Upper lobe of left lung (tissue), 6 donors: ENCODE measurements at regions not wholly inside any gene's neighbourhood (a gene's known extent, or its start where the extent isn't known, plus 50 kb on each side); places are given as distances from the start of the nearest gene placed in this dataset.
A peak's percentile ranks its signal among the peaks of the same experiment; 100 is the strongest.
"Not testable (repeated sequence)": the region's sequence is repeated elsewhere in the genome, so short reads cannot be mapped to it uniquely, and the experiment has no call there.

Source experiments
- ATAC-seq, 2 donors: fragments of 200-7000 bp; cut with Tn5 transposase; one replicate each; pipeline ENCODE4 v1.9.1; 2022; ENCODE audit warnings: mild to moderate bottlenecking in 2 of 2, moderate library complexity in 2 of 2; ENCODE audit not compliant: low FRiP score in 2 of 2
- DNase-seq, 2 donors: peaks; one replicate each; pipeline ENCODE4 v3.0.0-alpha.2; 2019 to 2020
- H3K27ac ChIP-seq, 4 donors: fragments of 200-600 bp; sonication (generic); one replicate each; pipeline ENCODE4 v1.5.1; 2016 to 2019
- H3K27me3 ChIP-seq, 4 donors: fragments of 200-600 bp; sonication (generic); one replicate each; pipeline ENCODE4 v1.5.1; 2017 to 2019
- H3K36me3 ChIP-seq, 4 donors: fragments of 200-600 bp; sonication (generic); one replicate each; pipeline ENCODE4 v1.5.1; 2016 to 2019
- H3K4me1 ChIP-seq, 4 donors: fragments of 200-600 bp; sonication (generic); one replicate each; pipeline ENCODE4 v1.5.1; 2018 to 2019
- H3K4me3 ChIP-seq, 4 donors: fragments of 200-600 bp; sonication (generic); one replicate each; pipeline ENCODE4 v1.5.1; 2017 to 2019; ENCODE audit warnings: mild to moderate bottlenecking in 2 of 4, moderate library complexity in 1 of 4
- H3K9me3 ChIP-seq, 4 donors: fragments of 200-600 bp; sonication (generic); one replicate each; pipeline ENCODE4 v1.5.1; 2018 to 2019
- EP300 ChIP-seq, 4 donors: sonication (generic); formaldehyde crosslinking; IDR thresholded peaks; one replicate each; pipeline ENCODE4 v1.5.1; 2017; ENCODE audit warnings: antibody characterized with exemption in 4 of 4, control low read depth in 2 of 4
- POLR2A ChIP-seq, 4 donors: fragments of 450-650 bp; IDR thresholded peaks; one replicate each; pipeline ENCODE4 v1.5.1; 2016 to 2017; ENCODE audit warnings: antibody characterized with exemption in 4 of 4, mild to moderate bottlenecking in 2 of 4
- POLR2AphosphoS5 ChIP-seq, 2 donors: sonication (generic); formaldehyde crosslinking; IDR thresholded peaks; one replicate each; pipeline ENCODE4 v1.5.1; 2017; ENCODE audit warnings: antibody characterized with exemption in 2 of 2
- WGBS, 2 donors: methylation state at CpG; one replicate each; pipeline ENCODE4 v1.1.5; 2017 to 2018; 5-methylcytosine and 5-hydroxymethylcytosine counted together
- TF ChIP-seq, protein P1 (sequence below), 6 experiments: fragments of 450-650 bp in 4 of 6; fragments of 200-600 bp in 2 of 6; sonication (generic) in 2 of 6; IDR thresholded peaks; one replicate each; pipeline ENCODE4 v1.5.1; 2016 to 2019; ENCODE audit warnings: antibody characterized with exemption in 6 of 6
- donor health status: DM: no; HTN: no; CAD: no; lungs with moderate emphysema.
- donor health status: DM: no; HTN: yes; CAD: no; lungs with severe emphysema.

DNA sequence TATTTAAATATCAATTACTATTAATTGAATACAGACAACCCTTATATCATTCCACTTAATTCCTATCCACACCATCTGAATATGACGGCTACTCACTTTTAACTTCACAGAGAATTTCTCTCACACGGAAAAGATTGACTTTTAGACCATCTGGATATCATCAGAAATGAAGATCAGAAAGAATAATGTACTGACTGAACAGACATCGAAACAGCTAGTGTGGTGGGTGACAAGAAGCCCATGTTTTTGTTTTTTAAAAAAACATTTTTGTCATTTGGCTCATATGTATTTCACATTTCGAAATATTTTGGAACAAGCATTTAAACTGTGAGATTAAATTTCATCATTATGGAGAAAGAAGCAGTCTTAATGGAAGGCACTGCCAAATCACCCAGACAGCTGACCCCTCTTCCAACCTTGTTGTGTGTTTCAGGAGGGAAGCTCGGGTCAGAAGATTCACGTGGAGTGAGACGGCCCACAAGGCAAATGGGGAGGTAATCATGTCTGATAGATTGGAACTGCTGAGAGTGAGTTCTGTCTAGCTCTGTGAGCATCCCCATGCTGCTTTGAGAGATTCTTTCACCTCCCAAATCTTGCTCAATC, 204.2 kb upstream of the RASGEF1B start:
- Histone ChIP-seq H3K9me3 (no peaks in the 10 kb centered on the region), H3K27ac (no peak overlapping the region), H3K36me3 (no peaks in the 10 kb centered on the region), H3K4me3 (no peak overlapping the region), H3K27me3 (no peaks in the 10 kb centered on the region), H3K4me1 (no peaks in the 10 kb centered on the region)
- whole genome bisulfite sequencing, 2 donors = 62 to 87% methylated on average over 7 of the region's 7 CpGs
- ATAC-seq (peak in 1 of 2 donors; percentile 83), DNase-seq (no peak)
- no peak for TF ChIP-seq EP300 (IDR thresholded peaks at IDR 0.05)
- TF ChIP-seq, protein P1, sequence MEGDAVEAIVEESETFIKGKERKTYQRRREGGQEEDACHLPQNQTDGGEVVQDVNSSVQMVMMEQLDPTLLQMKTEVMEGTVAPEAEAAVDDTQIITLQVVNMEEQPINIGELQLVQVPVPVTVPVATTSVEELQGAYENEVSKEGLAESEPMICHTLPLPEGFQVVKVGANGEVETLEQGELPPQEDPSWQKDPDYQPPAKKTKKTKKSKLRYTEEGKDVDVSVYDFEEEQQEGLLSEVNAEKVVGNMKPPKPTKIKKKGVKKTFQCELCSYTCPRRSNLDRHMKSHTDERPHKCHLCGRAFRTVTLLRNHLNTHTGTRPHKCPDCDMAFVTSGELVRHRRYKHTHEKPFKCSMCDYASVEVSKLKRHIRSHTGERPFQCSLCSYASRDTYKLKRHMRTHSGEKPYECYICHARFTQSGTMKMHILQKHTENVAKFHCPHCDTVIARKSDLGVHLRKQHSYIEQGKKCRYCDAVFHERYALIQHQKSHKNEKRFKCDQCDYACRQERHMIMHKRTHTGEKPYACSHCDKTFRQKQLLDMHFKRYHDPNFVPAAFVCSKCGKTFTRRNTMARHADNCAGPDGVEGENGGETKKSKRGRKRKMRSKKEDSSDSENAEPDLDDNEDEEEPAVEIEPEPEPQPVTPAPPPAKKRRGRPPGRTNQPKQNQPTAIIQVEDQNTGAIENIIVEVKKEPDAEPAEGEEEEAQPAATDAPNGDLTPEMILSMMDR (IDR thresholded peaks at IDR 0.05) = no peak
- no peak for TF ChIP-seq POLR2A (IDR thresholded peaks at IDR 0.05)
- TF ChIP-seq POLR2AphosphoS5 (IDR thresholded peaks at IDR 0.05) = no peak

- Histone ChIP-seq H3K4me3 (no peak overlapping the region), H3K27me3 (no peaks in the 10 kb centered on the region), H3K27ac (no peak overlapping the region), H3K4me1 (no peaks in the 10 kb centered on the region), H3K36me3 (no peaks in the 10 kb centered on the region), H3K9me3 (no peaks in the 10 kb centered on the region)
- TF ChIP-seq, protein P1 (IDR thresholded peaks at IDR 0.05) = no peak
- no peak for TF ChIP-seq POLR2AphosphoS5 (IDR thresholded peaks at IDR 0.05)
- no peak for TF ChIP-seq EP300 (IDR thresholded peaks at IDR 0.05)
- no peak for TF ChIP-seq POLR2A (IDR thresholded peaks at IDR 0.05)
- DNase-seq (no peak), ATAC-seq (no peak)
- WGBS, 2 donors = 84 to 98% methylated on average over 4 of the region's 4 CpGs
Measured at GRCh38 chr4:81673961-81674360, 202.3 kb upstream of the RASGEF1B start.

GRCh38 chr4:81668328-81668727, 196.6 kb upstream of the RASGEF1B start:
- not testable (repeated sequence) for H3K27me3 ChIP-seq, H3K4me3 ChIP-seq, H3K36me3 ChIP-seq, H3K9me3 ChIP-seq, DNase-seq, H3K27ac ChIP-seq, ATAC-seq
- peaks cover 2 to 16% (median 5%) of the 10 kb centered on the region in 4 donors for H3K4me1 ChIP-seq
- WGBS, 2 donors = 77 to 82% methylated on average over 6 to 7 of the region's 7 CpGs

DNA sequence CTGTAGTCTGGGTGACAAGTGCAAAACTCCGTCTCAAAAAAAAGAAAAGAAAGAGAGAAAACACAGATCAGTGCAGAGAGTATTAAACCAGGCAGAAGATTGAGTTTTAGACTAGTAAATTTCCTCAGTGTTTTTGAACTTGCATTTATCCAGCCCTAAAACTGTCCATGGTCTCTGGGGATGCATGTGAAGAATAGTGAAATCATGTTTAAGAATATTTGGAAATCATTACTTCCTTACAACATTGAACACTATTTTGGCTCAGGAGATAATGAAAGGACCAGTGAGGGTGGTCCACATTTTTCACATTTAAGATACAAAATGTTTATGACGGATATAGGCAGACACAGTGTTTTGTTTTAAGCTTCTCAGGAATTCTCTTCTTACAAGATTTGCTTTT, 195.8 kb upstream of the RASGEF1B start:
- peaks cover 2 to 19% (median 7%) of the 10 kb centered on the region in 4 donors for H3K4me1 ChIP-seq
- no peak for ATAC-seq
- no peaks in the 10 kb centered on the region for H3K36me3 ChIP-seq
- WGBS, 2 donors = 93 to 96% methylated on average over 2 of the region's 2 CpGs
- DNase-seq = no peak
- H3K4me3 ChIP-seq = no peak overlapping the region
- no peaks in the 10 kb centered on the region for H3K27me3 ChIP-seq
- no peaks in the 10 kb centered on the region for H3K9me3 ChIP-seq
- H3K27ac ChIP-seq = no peak overlapping the region
- no peak for TF ChIP-seq EP300 (IDR thresholded peaks at IDR 0.05)
- no peak for TF ChIP-seq POLR2A (IDR thresholded peaks at IDR 0.05)
- no peak for TF ChIP-seq POLR2AphosphoS5 (IDR thresholded peaks at IDR 0.05)
- TF ChIP-seq, protein P1 (IDR thresholded peaks at IDR 0.05) = no peak

DNA sequence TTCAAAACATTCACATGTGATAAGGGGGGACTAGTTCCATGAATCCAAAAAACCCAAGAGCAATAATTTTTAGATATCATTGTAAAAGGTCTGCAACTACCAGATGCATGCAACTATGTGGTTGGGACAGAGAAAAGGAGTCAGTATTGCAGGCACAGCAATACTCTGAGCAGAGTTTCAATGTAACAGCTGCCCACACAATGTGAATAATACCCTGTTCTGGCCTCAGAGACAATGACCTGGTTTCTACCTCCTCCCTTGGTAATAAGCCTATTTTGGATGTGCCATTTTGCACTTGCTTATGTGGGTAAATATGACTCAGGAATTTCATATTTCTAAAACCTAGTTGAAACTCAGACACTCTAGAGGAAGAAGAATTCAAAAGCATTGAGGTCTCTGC, 194.8 kb upstream of the RASGEF1B start:
- no peaks in the 10 kb centered on the region for H3K9me3 ChIP-seq

More for the DNA sequence above, 194.8 kb upstream of the RASGEF1B start:
- no peaks in the 10 kb centered on the region for H3K36me3 ChIP-seq
- H3K4me3 ChIP-seq = no peak overlapping the region
- DNase-seq = no peak
- no peaks in the 10 kb centered on the region for H3K27me3 ChIP-seq
- TF ChIP-seq POLR2A (IDR thresholded peaks at IDR 0.05) (no peak), EP300 (IDR thresholded peaks at IDR 0.05) (no peak), POLR2AphosphoS5 (IDR thresholded peaks at IDR 0.05) (no peak)
- TF ChIP-seq, protein P1 (IDR thresholded peaks at IDR 0.05) = no peak
- ATAC-seq = no peak
- H3K27ac ChIP-seq = no peak overlapping the region
- H3K4me1 ChIP-seq = peaks cover 2 to 19% (median 7%) of the 10 kb centered on the region in 4 donors
